Stomach smooth muscle (tissue), 2 donors: ENCODE measurements at regions not wholly inside any gene's neighbourhood (a gene's known extent, or its start where the extent isn't known, plus 50 kb on each side); places are given as distances from the start of the nearest gene placed in this dataset.

Experiments
- H3K27ac ChIP-seq: one replicate; pipeline ENCODE4 v1.7.0; 2013; ENCODE audit warnings: mild to moderate bottlenecking, low read length, inconsistent platforms
- H3K27me3 ChIP-seq, 2 donors: one replicate each; pipeline ENCODE4 v1.7.0; 2013; ENCODE audit warnings: low read length in 2 of 2; ENCODE audit not compliant: insufficient read depth in 2 of 2, control insufficient read depth in 1 of 2
- H3K36me3 ChIP-seq, 2 donors: one replicate each; pipeline ENCODE4 v1.7.0; 2013; ENCODE audit warnings: low read length in 2 of 2; ENCODE audit not compliant: control insufficient read depth in 2 of 2, insufficient read depth in 2 of 2
- H3K4me1 ChIP-seq: one replicate; pipeline ENCODE4 v1.7.0; 2013; ENCODE audit warnings: low read length; ENCODE audit not compliant: control insufficient read depth, insufficient read depth
- H3K4me3 ChIP-seq, 2 donors: one replicate each; pipeline ENCODE4 v1.7.0; 2013; ENCODE audit warnings: low read length in 2 of 2
- H3K9ac ChIP-seq, 2 donors: one replicate each; pipeline ENCODE4 v1.7.0; 2013; ENCODE audit warnings: low read length in 2 of 2, mild to moderate bottlenecking in 1 of 2
- H3K9me3 ChIP-seq, 2 donors: one replicate each; pipeline ENCODE4 v1.7.0; 2013; ENCODE audit warnings: low read length in 2 of 2; ENCODE audit not compliant: control insufficient read depth in 2 of 2
- donor health status: healthy.
- donor health status: Pancreatic carcinoma.

- Histone ChIP-seq H3K9me3 (no peaks in the 10 kb centered on the region), H3K4me1 (no peaks in the 10 kb centered on the region), H3K27ac (no peak overlapping the region), H3K9ac (no peak overlapping the region), H3K27me3 (no peaks in the 10 kb centered on the region), H3K36me3 (no peaks in the 10 kb centered on the region), H3K4me3 (no peak overlapping the region)
Measured at GRCh38 chr1:69438056-69438795, 129.5 kb upstream of the LRRC7 start.

- H3K9ac ChIP-seq = no peak overlapping the region
- no peak overlapping the region for H3K27ac ChIP-seq
- H3K4me3 ChIP-seq = no peak overlapping the region
- H3K9me3 ChIP-seq = no peaks in the 10 kb centered on the region
- H3K27me3 ChIP-seq = no peaks in the 10 kb centered on the region
- no peaks in the 10 kb centered on the region for H3K4me1 ChIP-seq
- H3K36me3 ChIP-seq = no peaks in the 10 kb centered on the region
Measured at GRCh38 chr1:69441496-69441895, 126.2 kb upstream of the LRRC7 start.

GRCh38 chr1:69451196-69451595 is 116.5 kb upstream of the LRRC7 start:
- no peaks in the 10 kb centered on the region for H3K4me1 ChIP-seq
- H3K27me3 ChIP-seq = no peaks in the 10 kb centered on the region
- no peaks in the 10 kb centered on the region for H3K9me3 ChIP-seq
- no peaks in the 10 kb centered on the region for H3K36me3 ChIP-seq
- no peak overlapping the region for H3K27ac ChIP-seq
- no peak overlapping the region for H3K9ac ChIP-seq
- H3K4me3 ChIP-seq = no peak overlapping the region

GRCh38 chr1:69455718-69456117 is 112.0 kb upstream of the LRRC7 start:
- Histone ChIP-seq H3K9me3 (no peaks in the 10 kb centered on the region), H3K4me3 (no peak overlapping the region), H3K27me3 (no peaks in the 10 kb centered on the region), H3K27ac (no peak overlapping the region), H3K9ac (no peak overlapping the region), H3K4me1 (no peaks in the 10 kb centered on the region), H3K36me3 (no peaks in the 10 kb centered on the region)

- H3K4me3 ChIP-seq = no peak overlapping the region
- no peaks in the 10 kb centered on the region for H3K27me3 ChIP-seq
- H3K4me1 ChIP-seq = no peaks in the 10 kb centered on the region
- H3K9me3 ChIP-seq = no peaks in the 10 kb centered on the region
- H3K36me3 ChIP-seq = no peaks in the 10 kb centered on the region
- no peak overlapping the region for H3K27ac ChIP-seq
- no peak overlapping the region for H3K9ac ChIP-seq
Measured at GRCh38 chr1:69459244-69459643, 108.5 kb upstream of the LRRC7 start.

GRCh38 chr1:69475021-69475420 is 92.7 kb upstream of the LRRC7 start:
- Histone ChIP-seq H3K4me3 (no peak overlapping the region), H3K27ac (no peak overlapping the region), H3K36me3 (no peaks in the 10 kb centered on the region), H3K9me3 (no peaks in the 10 kb centered on the region), H3K4me1 (no peaks in the 10 kb centered on the region), H3K27me3 (no peaks in the 10 kb centered on the region), H3K9ac (no peak overlapping the region)

GRCh38 chr1:69479734-69480133 is 88.0 kb upstream of the LRRC7 start:
- no peaks in the 10 kb centered on the region for H3K27me3 ChIP-seq
- no peaks in the 10 kb centered on the region for H3K9me3 ChIP-seq
- no peak overlapping the region for H3K27ac ChIP-seq
- H3K4me1 ChIP-seq = no peaks in the 10 kb centered on the region
- H3K36me3 ChIP-seq = no peaks in the 10 kb centered on the region
- no peak overlapping the region for H3K4me3 ChIP-seq
- no peak overlapping the region for H3K9ac ChIP-seq

- H3K27me3 ChIP-seq = no peaks in the 10 kb centered on the region
- H3K9ac ChIP-seq = no peak overlapping the region
- no peak overlapping the region for H3K4me3 ChIP-seq
- no peak overlapping the region for H3K27ac ChIP-seq
- no peaks in the 10 kb centered on the region for H3K9me3 ChIP-seq
- no peaks in the 10 kb centered on the region for H3K4me1 ChIP-seq
- no peaks in the 10 kb centered on the region for H3K36me3 ChIP-seq
Measured at GRCh38 chr1:69483246-69483645, 84.5 kb upstream of the LRRC7 start.

- Histone ChIP-seq H3K36me3 (no peaks in the 10 kb centered on the region), H3K9me3 (no peaks in the 10 kb centered on the region), H3K27ac (no peak overlapping the region), H3K9ac (no peak overlapping the region), H3K4me3 (no peak overlapping the region), H3K27me3 (no peaks in the 10 kb centered on the region), H3K4me1 (no peaks in the 10 kb centered on the region)
Measured at GRCh38 chr1:69485616-69486015, 82.1 kb upstream of the LRRC7 start.

GRCh38 chr1:69491416-69491815 is 76.3 kb upstream of the LRRC7 start:
- H3K4me3 ChIP-seq = no peak overlapping the region

GRCh38 chr1:69492286-69492685 is 75.4 kb upstream of the LRRC7 start:
- no peak overlapping the region for H3K9ac ChIP-seq
- H3K4me1 ChIP-seq = no peaks in the 10 kb centered on the region
- H3K9me3 ChIP-seq = no peaks in the 10 kb centered on the region
- H3K27me3 ChIP-seq = no peaks in the 10 kb centered on the region
- no peaks in the 10 kb centered on the region for H3K36me3 ChIP-seq
- H3K27ac ChIP-seq = no peak overlapping the region
- H3K4me3 ChIP-seq = no peak overlapping the region

More at GRCh38 chr1:69491416-69491815, 76.3 kb upstream of the LRRC7 start:
- Histone ChIP-seq H3K27ac (no peak overlapping the region), H3K9me3 (no peaks in the 10 kb centered on the region), H3K27me3 (no peaks in the 10 kb centered on the region), H3K36me3 (no peaks in the 10 kb centered on the region), H3K4me1 (no peaks in the 10 kb centered on the region), H3K9ac (no peak overlapping the region)
